SU-DHL-6 (cell line): ENCODE measurements at regions not wholly inside any gene's neighbourhood (a gene's known extent, or its start where the extent isn't known, plus 50 kb on each side); places are given as distances from the start of the nearest gene placed in this dataset.

Experiments
- H2AFZ ChIP-seq: fragments of 200-600 bp; sonication (generic); 2 replicates; pipeline ENCODE4 v1.6.1; 2014; ENCODE audit warnings: low read depth, mild to moderate bottlenecking, moderate library complexity, mixed read lengths, antibody characterized with exemption, low read length; ENCODE audit not compliant: severe bottlenecking
- H3F3A ChIP-seq: fragments of 200-600 bp; shearing (Covaris generic); 2 replicates; pipeline ENCODE4 v1.6.0; 2016; ENCODE audit warnings: antibody characterized with exemption, mild to moderate bottlenecking; ENCODE audit not compliant: insufficient read depth
- H3K27ac ChIP-seq: fragments of 200-600 bp; sonication (generic); 2 replicates; pipeline ENCODE4 v1.5.1; 2016; ENCODE audit warnings: low read depth, mild to moderate bottlenecking, low read length, moderate library complexity, mixed read lengths
- H3K27me3 ChIP-seq: fragments of 200-600 bp; sonication (generic), shearing (Covaris generic); 2 replicates; pipeline ENCODE4 v1.6.0; 2014; ENCODE audit warnings: mild to moderate bottlenecking, low read length
- H3K36me3 ChIP-seq: fragments of 200-600 bp; sonication (generic); 2 replicates; pipeline ENCODE4 v1.6.1; 2014; ENCODE audit warnings: mild to moderate bottlenecking, low read length, mixed read lengths
- H3K4me2 ChIP-seq: fragments of 300-600, 200-600 bp; shearing (Covaris generic), sonication (generic); 2 replicates; pipeline ENCODE4 v1.6.0; 2014; ENCODE audit warnings: low read length, low read depth, mild to moderate bottlenecking; ENCODE audit not compliant: poor library complexity, severe bottlenecking
- H3K4me3 ChIP-seq: fragments of 200-600 bp; sonication (generic); 2 replicates; pipeline ENCODE4 v1.5.1; 2014; ENCODE audit warnings: antibody characterized with exemption, low read length, mild to moderate bottlenecking, mixed read lengths; ENCODE audit not compliant: insufficient read depth, poor library complexity, severe bottlenecking
- H3K79me2 ChIP-seq: fragments of 200-600 bp; sonication (generic); 2 replicates; pipeline ENCODE4 v1.6.1; 2014; ENCODE audit warnings: mild to moderate bottlenecking, low read length, moderate library complexity; ENCODE audit not compliant: insufficient read depth
- H3K9ac ChIP-seq: fragments of 200-600 bp; sonication (generic); 2 replicates; pipeline ENCODE4 v1.7.0; 2014; ENCODE audit warnings: mild to moderate bottlenecking, low read length
- H3K9me2 ChIP-seq: fragments of 200-600 bp; sonication (generic); replicated peaks from 2 replicates; pipeline ENCODE4 v1.6.1; 2014; ENCODE audit warnings: low read length; ENCODE audit not compliant: insufficient read depth
- H3K9me3 ChIP-seq: fragments of 200-600 bp; sonication (generic); 2 replicates; pipeline ENCODE4 v1.6.1; 2014; ENCODE audit warnings: low read length, mixed read lengths; ENCODE audit not compliant: insufficient read depth
- H4K20me1 ChIP-seq: fragments of 200-600 bp; sonication (generic); 2 replicates; pipeline ENCODE4 v1.6.1; 2014; ENCODE audit warnings: low read depth, mild to moderate bottlenecking, antibody characterized with exemption, low read length, moderate library complexity, mixed read lengths
- EZH2phosphoT487 ChIP-seq: fragments of 200-600 bp; sonication (generic), shearing (Covaris generic); conservative IDR thresholded peaks from 2 replicates; pipeline ENCODE4 v1.6.1; 2018; ENCODE audit warnings: mild to moderate bottlenecking, antibody characterized with exemption, low read length, moderate library complexity, mixed read lengths
- TF ChIP-seq, protein P1 (sequence below): fragments of 200-600 bp; sonication (generic); IDR thresholded peaks from one replicate; pipeline ENCODE4 v1.5.1; 2017; ENCODE audit warnings: antibody characterized with exemption, mild to moderate bottlenecking, low read length, moderate library complexity; ENCODE audit not compliant: insufficient read depth, poor library complexity, severe bottlenecking

DNA sequence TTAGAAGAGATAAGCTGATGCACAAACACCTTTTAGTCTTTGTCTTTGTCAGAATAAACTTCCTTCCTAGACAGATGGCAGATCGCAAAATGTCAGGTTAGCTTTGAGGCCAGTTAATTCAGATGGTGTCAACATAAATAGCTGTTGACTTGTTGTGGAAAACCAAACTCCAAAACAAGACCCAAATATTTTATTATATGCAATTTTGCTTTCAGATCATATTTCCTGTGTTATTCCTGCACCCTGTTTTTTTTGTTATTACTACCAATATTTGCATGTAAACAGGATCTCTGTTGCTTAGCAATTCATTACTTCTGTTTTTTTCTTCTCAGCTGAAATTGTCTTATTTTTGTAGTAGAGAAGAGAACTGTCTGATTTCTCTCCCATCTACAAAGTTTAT lies 316.0 kb downstream of the ETS1 start:
- no peak overlapping the region for H2AFZ ChIP-seq
- no peaks in the 10 kb centered on the region for H4K20me1 ChIP-seq
- H3F3A ChIP-seq = no peaks in the 10 kb centered on the region
- no peaks in the 10 kb centered on the region for H3K27me3 ChIP-seq
- H3K4me3 ChIP-seq = no peak overlapping the region
- no peaks in the 10 kb centered on the region for H3K79me2 ChIP-seq
- TF ChIP-seq, protein P1, sequence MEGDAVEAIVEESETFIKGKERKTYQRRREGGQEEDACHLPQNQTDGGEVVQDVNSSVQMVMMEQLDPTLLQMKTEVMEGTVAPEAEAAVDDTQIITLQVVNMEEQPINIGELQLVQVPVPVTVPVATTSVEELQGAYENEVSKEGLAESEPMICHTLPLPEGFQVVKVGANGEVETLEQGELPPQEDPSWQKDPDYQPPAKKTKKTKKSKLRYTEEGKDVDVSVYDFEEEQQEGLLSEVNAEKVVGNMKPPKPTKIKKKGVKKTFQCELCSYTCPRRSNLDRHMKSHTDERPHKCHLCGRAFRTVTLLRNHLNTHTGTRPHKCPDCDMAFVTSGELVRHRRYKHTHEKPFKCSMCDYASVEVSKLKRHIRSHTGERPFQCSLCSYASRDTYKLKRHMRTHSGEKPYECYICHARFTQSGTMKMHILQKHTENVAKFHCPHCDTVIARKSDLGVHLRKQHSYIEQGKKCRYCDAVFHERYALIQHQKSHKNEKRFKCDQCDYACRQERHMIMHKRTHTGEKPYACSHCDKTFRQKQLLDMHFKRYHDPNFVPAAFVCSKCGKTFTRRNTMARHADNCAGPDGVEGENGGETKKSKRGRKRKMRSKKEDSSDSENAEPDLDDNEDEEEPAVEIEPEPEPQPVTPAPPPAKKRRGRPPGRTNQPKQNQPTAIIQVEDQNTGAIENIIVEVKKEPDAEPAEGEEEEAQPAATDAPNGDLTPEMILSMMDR = no peak
- TF ChIP-seq EZH2phosphoT487 = no peak
- H3K9me2 ChIP-seq = no peaks in the 10 kb centered on the region
- H3K9ac ChIP-seq = no peak overlapping the region
- H3K9me3 ChIP-seq = no peaks in the 10 kb centered on the region
- no peaks in the 10 kb centered on the region for H3K36me3 ChIP-seq
- H3K27ac ChIP-seq = no peak overlapping the region
- H3K4me2 ChIP-seq = no peak overlapping the region

DNA sequence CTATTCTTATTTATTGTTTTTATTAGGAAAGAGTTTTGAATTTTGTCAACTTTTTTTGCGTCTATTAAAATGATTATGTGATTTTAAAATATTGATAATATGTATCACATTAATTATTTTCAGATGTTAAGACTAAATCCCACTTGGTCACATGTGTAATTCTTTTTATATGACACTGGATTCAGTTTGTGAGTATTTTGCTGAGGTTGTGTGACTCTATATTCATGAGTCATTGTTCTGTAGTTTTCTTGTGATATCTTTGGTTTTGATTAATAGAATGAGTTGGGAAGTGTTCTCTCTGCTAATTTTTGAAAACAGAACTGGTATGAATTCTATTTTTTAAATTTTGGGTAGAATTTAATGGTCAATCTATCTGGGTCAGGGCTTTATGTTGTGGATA lies 317.9 kb downstream of the ETS1 start:
- H3K79me2 ChIP-seq = no peaks in the 10 kb centered on the region
- H3K27me3 ChIP-seq = no peaks in the 10 kb centered on the region
- no peaks in the 10 kb centered on the region for H3K9me3 ChIP-seq
- no peak overlapping the region for H2AFZ ChIP-seq
- no peak overlapping the region for H3K9ac ChIP-seq
- no peak for TF ChIP-seq EZH2phosphoT487
- TF ChIP-seq, protein P1 = no peak
- H3K27ac ChIP-seq = no peak overlapping the region
- no peak overlapping the region for H3K4me3 ChIP-seq
- no peaks in the 10 kb centered on the region for H4K20me1 ChIP-seq
- H3K4me2 ChIP-seq = no peak overlapping the region
- H3K9me2 ChIP-seq = no peaks in the 10 kb centered on the region
- no peaks in the 10 kb centered on the region for H3K36me3 ChIP-seq
- H3F3A ChIP-seq = no peaks in the 10 kb centered on the region

DNA sequence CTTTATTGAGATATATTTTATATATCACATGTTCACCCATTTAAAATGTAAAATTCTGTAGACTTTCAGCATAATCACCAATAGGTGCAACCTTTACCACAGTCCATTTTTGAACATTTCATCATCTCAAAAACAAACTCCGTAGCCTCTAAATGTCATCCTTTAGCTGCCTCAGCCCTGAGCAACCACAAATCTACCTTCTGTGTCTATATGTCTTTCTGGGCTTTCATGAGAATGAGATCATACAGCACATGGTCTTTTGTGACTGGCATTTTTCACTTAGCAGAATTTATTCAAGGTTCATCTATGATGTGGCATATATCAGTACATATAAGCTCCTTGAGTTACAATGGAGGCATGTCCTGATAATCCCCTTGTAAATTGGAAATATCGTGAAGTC lies 320.5 kb downstream of the ETS1 start:
- no peaks in the 10 kb centered on the region for H3F3A ChIP-seq
- H3K36me3 ChIP-seq = no peaks in the 10 kb centered on the region
- no peak overlapping the region for H3K27ac ChIP-seq
- H3K4me3 ChIP-seq = no peak overlapping the region
- no peak overlapping the region for H2AFZ ChIP-seq
- no peaks in the 10 kb centered on the region for H4K20me1 ChIP-seq
- TF ChIP-seq, protein P1 = no peak
- TF ChIP-seq EZH2phosphoT487 = no peak
- H3K79me2 ChIP-seq = no peaks in the 10 kb centered on the region
- no peaks in the 10 kb centered on the region for H3K9me3 ChIP-seq
- H3K4me2 ChIP-seq = no peak overlapping the region
- H3K9ac ChIP-seq = no peak overlapping the region
- H3K9me2 ChIP-seq = no peaks in the 10 kb centered on the region
- no peaks in the 10 kb centered on the region for H3K27me3 ChIP-seq
